HCT116 (cell line): ENCODE measurements at regions not wholly inside any gene's neighbourhood (a gene's known extent, or its start where the extent isn't known, plus 50 kb on each side); places are given as distances from the start of the nearest gene placed in this dataset.

Experiments used
- ATAC-seq: fragments of 200-7000 bp; cut with Tn5 transposase; 2 replicates; pipeline ENCODE4 v1.9.1; 2020; ENCODE audit warnings: mild to moderate bottlenecking, moderate library complexity
- BruUV-seq: library from RNA; stranded (reverse); fragments of 400-500 nt; replicated peaks from 2 replicates; lab custom pipeline; 2021; lab: Mats Ljungman, UMichigan
- CTCF ChIA-PET: fragments of 300-600 bp; sonication (Branson Sonifier 250); formaldehyde crosslinking; loops from one replicate; lab custom pipeline; 2021; ENCODE audit warnings: antibody characterized with exemption; lab: Charles Lee
- POLR2A ChIA-PET: fragments of 300-600, 350-600 bp; sonication (Branson Sonifier 250); formaldehyde crosslinking; loops from one replicate; lab custom pipeline; 2021; ENCODE audit warnings: antibody characterized with exemption; lab: Charles Lee
- RAD21 ChIA-PET, 2 experiments: fragments of 300-600 bp; sonication (Branson Sonifier 250); formaldehyde crosslinking; loops; one replicate each; lab custom pipeline; 2023; ENCODE audit warnings: low total read pairs in 2 of 2; ENCODE audit not compliant: uncharacterized antibody in 2 of 2, unreplicated experiment in 2 of 2, low non-redundant PET in 1 of 2; lab: Charles Lee
- DNase-seq: peaks from one replicate; pipeline ENCODE4 v3.0.0-alpha.2; 2010; ENCODE audit warnings: low read depth, low spot score
- H2AFZ ChIP-seq: fragments of 200-600 bp; shearing (Covaris generic), sonication (generic); 2 replicates; pipeline ENCODE4 v1.6.1; 2017; ENCODE audit warnings: low read depth, mixed run types, mixed read lengths, antibody characterized with exemption, low read length; ENCODE audit not compliant: poor library complexity, severe bottlenecking
- H3K27ac ChIP-seq: 2 replicates; pipeline ENCODE4 v1.5.1; 2012; ENCODE audit warnings: low read depth, low read length
- H3K27me3 ChIP-seq: fragments of 200-600 bp; sonication (generic); 2 replicates; pipeline ENCODE4 v1.6.1; 2016; ENCODE audit warnings: mixed run types, low read length, mixed read lengths; ENCODE audit not compliant: insufficient read depth
- H3K36me3 ChIP-seq, 2 experiments: fragments of 200-500 bp in 1 of 2; fragments of 200-600 bp in 1 of 2; sonication (Bioruptor generic) in 1 of 2; sonication (generic) in 1 of 2; 2 replicates each; pipeline versions ENCODE4 v1.5.1 to v1.6.1; 2014 to 2016; ENCODE audit warnings: low read length in 2 of 2, inconsistent platforms in 1 of 2, mixed read lengths in 1 of 2, mixed run types in 1 of 2; ENCODE audit not compliant: insufficient read depth in 2 of 2, control insufficient read depth in 1 of 2
- H3K4me1 ChIP-seq, 2 experiments: fragments of 200-600 bp in 1 of 2; sonication (generic) in 1 of 2; 2 replicates each; pipeline versions ENCODE4 v1.5.1 to v1.6.1; 2012 to 2017; ENCODE audit warnings: low read length in 2 of 2, inconsistent platforms in 1 of 2, mild to moderate bottlenecking in 1 of 2, mixed read lengths in 1 of 2, mixed run types in 1 of 2, moderate library complexity in 1 of 2; ENCODE audit not compliant: insufficient read depth in 2 of 2, control insufficient read depth in 1 of 2
- H3K4me2 ChIP-seq: fragments of 200-600 bp; sonication (generic); 2 replicates; pipeline ENCODE4 v1.6.1; 2017; ENCODE audit warnings: mixed run types, low read length, mixed read lengths
- H3K4me3 ChIP-seq, 2 experiments: fragments of 200-600 bp in 1 of 2; sonication (generic) in 1 of 2; replicated peaks in 1 of 2; 2 replicates each; pipeline ENCODE4 v1.5.1; 2011 to 2016; ENCODE audit warnings: low read length in 2 of 2, control low read depth in 1 of 2, low read depth in 1 of 2, mild to moderate bottlenecking in 1 of 2, mixed read lengths in 1 of 2, mixed run types in 1 of 2
- H3K79me2 ChIP-seq: fragments of 200-600 bp; sonication (generic); 2 replicates; pipeline ENCODE4 v1.6.1; 2017; ENCODE audit warnings: mild to moderate bottlenecking, mixed run types, low read length, moderate library complexity, mixed read lengths; ENCODE audit not compliant: insufficient read depth
- H3K9ac ChIP-seq: fragments of 200-600 bp; sonication (generic); 2 replicates; pipeline ENCODE4 v1.6.1; 2016; ENCODE audit warnings: low read length, mixed read lengths
- H3K9me2 ChIP-seq: fragments of 200-600 bp; sonication (generic), shearing (Covaris generic); 2 replicates; pipeline ENCODE4 v1.6.1; 2017; ENCODE audit warnings: mixed run types, mild to moderate bottlenecking, moderate library complexity; ENCODE audit not compliant: insufficient read depth
- H3K9me3 ChIP-seq, 2 experiments: fragments of 200-500 bp in 1 of 2; fragments of 200-600 bp in 1 of 2; sonication (Bioruptor generic) in 1 of 2; sonication (generic) in 1 of 2; 2 replicates each; pipeline ENCODE4 v1.6.1; 2014 to 2017; ENCODE audit warnings: low read length in 2 of 2, mixed read lengths in 2 of 2, inconsistent platforms in 1 of 2, low read depth in 1 of 2, mild to moderate bottlenecking in 1 of 2, mixed run types in 1 of 2, moderate library complexity in 1 of 2; ENCODE audit not compliant: control insufficient read depth in 1 of 2, insufficient read depth in 1 of 2
- H4K20me1 ChIP-seq: fragments of 200-600 bp; sonication (generic), shearing (Covaris generic); 2 replicates; pipeline ENCODE4 v1.6.1; 2017; ENCODE audit warnings: mixed run types, mild to moderate bottlenecking, moderate library complexity; ENCODE audit not compliant: insufficient read depth
- CBX3 ChIP-seq: IDR thresholded peaks from 2 replicates; pipeline ENCODE4 v1.6.1; 2012; ENCODE audit warnings: low read depth
- CEBPB ChIP-seq: IDR thresholded peaks from 2 replicates; pipeline ENCODE4 v1.6.1; 2012; ENCODE audit warnings: low read depth
- EZH2phosphoT487 ChIP-seq: fragments of 200-600 bp; IDR thresholded peaks from 2 replicates; pipeline ENCODE4 v1.6.1; 2018; ENCODE audit warnings: antibody characterized with exemption, borderline replicate concordance
- FOSL1 ChIP-seq: IDR thresholded peaks from 2 replicates; pipeline ENCODE4 v1.6.1; 2012; ENCODE audit warnings: low read depth
- JUND ChIP-seq: IDR thresholded peaks from 2 replicates; pipeline ENCODE4 v1.6.1; 2012
- POLR2A ChIP-seq: IDR thresholded peaks from 2 replicates; pipeline ENCODE4 v1.7.0; 2011; ENCODE audit warnings: borderline replicate concordance; ENCODE audit not compliant: insufficient read depth, insufficient read length; ENCODE audit errors: extremely low read depth
- REST ChIP-seq: IDR thresholded peaks from 2 replicates; pipeline ENCODE4 v1.6.1; 2012; ENCODE audit warnings: low read depth
- SRF ChIP-seq: IDR thresholded peaks from 2 replicates; pipeline ENCODE4 v1.6.1; 2012; ENCODE audit warnings: low read depth
- TCF7L2 ChIP-seq: IDR thresholded peaks from 2 replicates; pipeline ENCODE4 v1.7.0; 2011; ENCODE audit warnings: borderline replicate concordance, inconsistent platforms; ENCODE audit not compliant: insufficient read depth, insufficient read length; ENCODE audit errors: extremely low read depth
- YY1 ChIP-seq: IDR thresholded peaks from 2 replicates; pipeline ENCODE4 v1.6.1; 2011; ENCODE audit warnings: low read length, low read depth, moderate library complexity, mild to moderate bottlenecking; ENCODE audit not compliant: insufficient replicate concordance; ENCODE audit errors: extremely low read depth
- ZFX ChIP-seq: fragments of 450-650 bp; IDR thresholded peaks from 2 replicates; pipeline ENCODE4 v1.6.1; 2017
- ZNF274 ChIP-seq: fragments of 200-500 bp; sonication (Bioruptor generic); IDR thresholded peaks from 2 replicates; pipeline ENCODE4 v1.6.1; 2014; ENCODE audit warnings: mild to moderate bottlenecking, low read depth, low read length, inconsistent platforms
- intact Hi-C: fragments of 100-400 bp; cut with micrococcal nuclease; formaldehyde crosslinking; loops from 2 replicates; pipeline ENCODE4 v1.10.0; 2022
- TF ChIP-seq, protein P1 (sequence below): IDR thresholded peaks from 2 replicates; pipeline ENCODE4 v1.6.1; 2012

- Histone ChIP-seq H3K27ac (no peak overlapping the region), H3K4me3 (no peak overlapping the region), H3K9ac (no peak overlapping the region), H3K9me3 (peaks cover 11 to 15% of the 10 kb centered on the region in 2 experiments; a peak in 2 of 4 replicates), H3K4me1 (no peaks in the 10 kb centered on the region), H3K27me3 (no peaks in the 10 kb centered on the region), H3K79me2 (no peaks in the 10 kb centered on the region), H2AFZ (no peak overlapping the region), H3K9me2 (no peaks in the 10 kb centered on the region), H3K36me3 (no peaks in the 10 kb centered on the region), H3K4me2 (no peak overlapping the region), H4K20me1 (no peaks in the 10 kb centered on the region)
- POLR2A ChIA-PET, result no interaction called here
- intact Hi-C loops, result no loop called here
- TF ChIP-seq EZH2phosphoT487 (no peak), SRF (no peak), YY1 (no peak), REST (no peak), CBX3 (no peak), ZNF274 (no peak), TCF7L2 (no peak), ZFX (no peak), POLR2A (no peak), JUND (no peak), CEBPB (no peak), FOSL1 (no peak)
- TF ChIP-seq, protein P1, sequence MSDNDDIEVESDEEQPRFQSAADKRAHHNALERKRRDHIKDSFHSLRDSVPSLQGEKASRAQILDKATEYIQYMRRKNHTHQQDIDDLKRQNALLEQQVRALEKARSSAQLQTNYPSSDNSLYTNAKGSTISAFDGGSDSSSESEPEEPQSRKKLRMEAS, result no peak
- CTCF ChIA-PET, result no interaction called here
- ATAC-seq, result no peak
- RAD21 ChIA-PET, result no interaction called here
- DNase-seq, result no peak
- BruUV-seq, result no TSS peak
These were observed 516.0 kb downstream of the BTBD3 start for GRCh38 chr20:12433724-12434123.
